Brain microvascular endothelial cell (primary cell): ENCODE measurements at regions not wholly inside any gene's neighbourhood (a gene's known extent, or its start where the extent isn't known, plus 50 kb on each side); places are given as distances from the start of the nearest gene placed in this dataset.

Experiments used
- DNase-seq: peaks from one replicate; pipeline ENCODE4 v3.0.0-alpha.2; 2020
- H3K27ac ChIP-seq: fragments of 250-450 bp; sonication (Bioruptor Pico); 2 replicates; pipeline ENCODE4 v1.5.1; 2020; ENCODE audit warnings: mild to moderate bottlenecking, moderate library complexity
- H3K27me3 ChIP-seq: fragments of 250-450 bp; sonication (Bioruptor Pico); replicated peaks from 2 replicates; pipeline ENCODE4 v1.5.1; 2020; ENCODE audit warnings: mild to moderate bottlenecking
- H3K36me3 ChIP-seq: fragments of 250-450 bp; sonication (Bioruptor Pico); replicated peaks from 2 replicates; pipeline ENCODE4 v1.5.1; 2020; ENCODE audit warnings: mild to moderate bottlenecking
- H3K4me3 ChIP-seq: 2 replicates; pipeline ENCODE4 v1.5.1; 2011; ENCODE audit warnings: low read depth, mild to moderate bottlenecking, control low read depth, low read length, moderate library complexity
- in situ Hi-C: cut with HindIII; loops from 2 replicates; pipeline ENCODE4 v1.10.0; 2017; ENCODE audit warnings: low sequenced_read_pairs, low pct_ligation_motif_present
- TF ChIP-seq, protein P1 (sequence below): IDR thresholded peaks from 2 replicates; pipeline ENCODE4 v1.5.1; 2011; ENCODE audit warnings: low read depth, mild to moderate bottlenecking, moderate library complexity, low read length, control low read depth, inconsistent platforms; ENCODE audit errors: missing control alignments

DNA sequence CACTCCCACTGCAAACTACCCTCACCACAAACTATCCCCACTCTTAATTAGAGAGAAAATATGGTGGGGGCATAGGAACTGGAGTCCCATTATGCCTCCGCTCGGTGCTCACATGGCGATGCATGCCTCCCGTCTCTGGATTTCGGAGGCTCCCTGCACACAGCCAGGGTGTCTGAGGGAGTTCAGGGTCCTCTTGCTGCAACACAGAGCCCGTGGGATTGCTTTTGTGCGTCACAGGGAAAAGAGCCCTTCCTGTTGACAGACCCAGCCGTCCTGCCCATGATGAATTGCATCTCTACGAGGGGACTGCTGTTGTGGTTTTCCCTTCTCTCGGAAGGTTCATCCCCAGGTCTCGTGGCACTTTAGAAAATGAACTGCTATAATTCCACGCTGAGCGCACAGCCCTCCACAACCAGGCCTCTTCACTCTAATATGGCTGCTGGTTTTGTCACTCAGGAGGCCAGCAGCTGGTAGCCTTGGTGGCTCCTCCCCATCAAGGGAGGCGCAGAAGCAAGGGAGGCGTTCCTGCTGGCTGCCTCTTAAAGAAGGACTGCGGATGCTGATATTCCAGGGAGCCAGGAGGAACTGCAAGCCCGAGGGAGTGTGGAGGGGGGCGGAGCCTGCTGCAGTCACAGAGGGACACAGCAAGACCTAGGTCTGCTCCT, 158.0 kb downstream of the KCNA5 start:
- H3K4me3 ChIP-seq: no peak overlapping the region
- in situ Hi-C loops: no loop called here

DNA sequence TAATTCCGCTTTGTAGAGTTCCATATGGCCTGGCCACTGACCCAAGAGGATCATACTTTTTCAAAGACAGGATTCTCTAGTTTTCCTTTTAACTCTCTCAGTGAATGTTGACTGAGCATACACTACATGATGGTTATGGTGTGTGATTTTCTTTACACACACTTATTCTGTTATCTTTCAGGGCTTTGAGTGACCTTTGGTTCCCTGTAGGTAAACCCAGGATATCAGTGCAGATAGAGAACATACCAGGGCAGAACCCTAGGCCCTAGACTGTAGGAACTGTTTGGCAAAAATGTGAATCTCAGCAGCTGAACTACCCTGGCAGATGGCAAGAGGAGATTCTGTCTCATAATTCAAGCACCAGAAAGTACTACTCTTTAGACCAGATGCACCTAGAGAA, 159.6 kb downstream of the KCNA5 start:
- H3K4me3 ChIP-seq: no peak overlapping the region
- no peaks in the 10 kb centered on the region for H3K27me3 ChIP-seq
- H3K27ac ChIP-seq: no peak overlapping the region
- TF ChIP-seq, protein P1, sequence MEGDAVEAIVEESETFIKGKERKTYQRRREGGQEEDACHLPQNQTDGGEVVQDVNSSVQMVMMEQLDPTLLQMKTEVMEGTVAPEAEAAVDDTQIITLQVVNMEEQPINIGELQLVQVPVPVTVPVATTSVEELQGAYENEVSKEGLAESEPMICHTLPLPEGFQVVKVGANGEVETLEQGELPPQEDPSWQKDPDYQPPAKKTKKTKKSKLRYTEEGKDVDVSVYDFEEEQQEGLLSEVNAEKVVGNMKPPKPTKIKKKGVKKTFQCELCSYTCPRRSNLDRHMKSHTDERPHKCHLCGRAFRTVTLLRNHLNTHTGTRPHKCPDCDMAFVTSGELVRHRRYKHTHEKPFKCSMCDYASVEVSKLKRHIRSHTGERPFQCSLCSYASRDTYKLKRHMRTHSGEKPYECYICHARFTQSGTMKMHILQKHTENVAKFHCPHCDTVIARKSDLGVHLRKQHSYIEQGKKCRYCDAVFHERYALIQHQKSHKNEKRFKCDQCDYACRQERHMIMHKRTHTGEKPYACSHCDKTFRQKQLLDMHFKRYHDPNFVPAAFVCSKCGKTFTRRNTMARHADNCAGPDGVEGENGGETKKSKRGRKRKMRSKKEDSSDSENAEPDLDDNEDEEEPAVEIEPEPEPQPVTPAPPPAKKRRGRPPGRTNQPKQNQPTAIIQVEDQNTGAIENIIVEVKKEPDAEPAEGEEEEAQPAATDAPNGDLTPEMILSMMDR: no peak
- no peaks in the 10 kb centered on the region for H3K36me3 ChIP-seq
- in situ Hi-C loops: no loop called here
- no peak for DNase-seq

More for the DNA sequence above, 158.0 kb downstream of the KCNA5 start:
- no peak overlapping the region for H3K27ac ChIP-seq
- DNase-seq: no peak
- no peaks in the 10 kb centered on the region for H3K36me3 ChIP-seq
- TF ChIP-seq, protein P1: no peak
- H3K27me3 ChIP-seq: no peaks in the 10 kb centered on the region

DNA sequence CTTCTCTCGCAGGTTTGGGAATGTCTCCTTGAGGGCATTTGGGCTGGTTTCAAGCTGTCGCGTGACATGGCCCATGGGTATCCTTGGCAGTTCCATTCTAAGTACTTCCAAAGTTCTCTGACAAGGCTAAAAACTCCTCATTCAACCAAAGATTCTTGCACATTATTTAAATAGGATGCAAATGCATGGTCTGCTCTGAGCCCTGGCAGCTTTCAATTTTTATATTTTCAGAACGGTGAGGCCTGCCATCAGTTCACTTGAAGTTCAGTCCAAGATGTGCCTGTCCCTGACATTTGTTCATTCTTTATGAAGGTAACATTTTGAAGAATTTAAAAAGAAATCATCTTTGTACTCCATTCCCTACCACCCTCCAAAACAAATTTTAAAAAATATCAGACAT, 160.0 kb downstream of the KCNA5 start:
- in situ Hi-C loops: no loop called here
- TF ChIP-seq, protein P1: no peak
- Histone ChIP-seq H3K36me3 (no peaks in the 10 kb centered on the region), H3K27me3 (no peaks in the 10 kb centered on the region), H3K4me3 (no peak overlapping the region), H3K27ac (no peak overlapping the region)
- no peak for DNase-seq

DNA sequence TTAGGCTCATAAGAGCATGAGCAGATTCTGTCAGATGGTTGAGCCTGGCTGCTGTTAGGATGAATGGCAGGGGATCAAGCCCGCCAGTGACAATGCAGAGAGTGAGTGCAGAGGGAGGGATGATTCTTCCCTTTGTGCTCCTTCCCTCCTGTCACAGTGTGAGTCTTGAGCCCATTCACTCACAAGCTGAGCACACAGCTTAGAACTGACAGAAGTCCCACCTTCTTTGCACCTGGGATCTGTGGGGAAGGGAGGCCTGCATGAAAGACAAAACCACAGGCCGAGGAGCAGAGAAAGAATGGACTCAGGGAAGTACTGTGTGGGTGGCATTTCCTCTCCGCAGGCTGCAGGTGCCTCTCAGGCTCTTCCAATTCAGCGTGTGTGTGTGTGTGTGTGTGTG, 160.6 kb downstream of the KCNA5 start:
- H3K27ac ChIP-seq: no peak overlapping the region
- H3K4me3 ChIP-seq: no peak overlapping the region
- in situ Hi-C loops: no loop called here
- TF ChIP-seq, protein P1: no peak
- no peaks in the 10 kb centered on the region for H3K27me3 ChIP-seq
- H3K36me3 ChIP-seq: no peaks in the 10 kb centered on the region
- no peak for DNase-seq

DNA sequence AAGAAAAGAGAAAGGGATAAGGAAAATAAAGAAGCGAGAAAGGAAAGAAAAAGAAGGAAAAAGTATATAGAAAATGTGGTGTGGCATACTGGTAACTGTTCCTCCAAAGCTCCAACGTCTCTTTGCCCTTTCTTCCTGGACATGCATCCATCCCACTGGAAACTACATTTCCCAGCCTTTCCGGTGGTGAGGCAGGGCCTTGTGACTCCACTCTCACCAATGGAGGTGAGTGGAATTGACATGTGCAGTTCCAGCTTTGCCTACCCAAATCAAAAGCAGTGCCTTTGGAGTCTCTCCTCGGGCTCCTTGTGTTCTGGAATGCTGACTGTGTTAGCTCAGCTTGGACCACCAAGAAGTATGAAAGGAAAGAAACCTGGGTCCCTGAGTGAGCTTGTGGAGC, 161.2 kb downstream of the KCNA5 start:
- Histone ChIP-seq H3K4me3 (no peak overlapping the region), H3K36me3 (no peaks in the 10 kb centered on the region), H3K27ac (no peak overlapping the region), H3K27me3 (no peaks in the 10 kb centered on the region)
- TF ChIP-seq, protein P1: no peak
- no peak for DNase-seq
- in situ Hi-C loops: no loop called here
